ENCODE measurements at regions not wholly inside any gene's neighbourhood (a gene's known extent, or its start where the extent isn't known, plus 50 kb on each side); places are given as distances from the start of the nearest gene placed in this dataset.
"Not testable (repeated sequence)": the region's sequence is repeated elsewhere in the genome, so short reads cannot be mapped to it uniquely, and the experiment has no call there.

DNA sequence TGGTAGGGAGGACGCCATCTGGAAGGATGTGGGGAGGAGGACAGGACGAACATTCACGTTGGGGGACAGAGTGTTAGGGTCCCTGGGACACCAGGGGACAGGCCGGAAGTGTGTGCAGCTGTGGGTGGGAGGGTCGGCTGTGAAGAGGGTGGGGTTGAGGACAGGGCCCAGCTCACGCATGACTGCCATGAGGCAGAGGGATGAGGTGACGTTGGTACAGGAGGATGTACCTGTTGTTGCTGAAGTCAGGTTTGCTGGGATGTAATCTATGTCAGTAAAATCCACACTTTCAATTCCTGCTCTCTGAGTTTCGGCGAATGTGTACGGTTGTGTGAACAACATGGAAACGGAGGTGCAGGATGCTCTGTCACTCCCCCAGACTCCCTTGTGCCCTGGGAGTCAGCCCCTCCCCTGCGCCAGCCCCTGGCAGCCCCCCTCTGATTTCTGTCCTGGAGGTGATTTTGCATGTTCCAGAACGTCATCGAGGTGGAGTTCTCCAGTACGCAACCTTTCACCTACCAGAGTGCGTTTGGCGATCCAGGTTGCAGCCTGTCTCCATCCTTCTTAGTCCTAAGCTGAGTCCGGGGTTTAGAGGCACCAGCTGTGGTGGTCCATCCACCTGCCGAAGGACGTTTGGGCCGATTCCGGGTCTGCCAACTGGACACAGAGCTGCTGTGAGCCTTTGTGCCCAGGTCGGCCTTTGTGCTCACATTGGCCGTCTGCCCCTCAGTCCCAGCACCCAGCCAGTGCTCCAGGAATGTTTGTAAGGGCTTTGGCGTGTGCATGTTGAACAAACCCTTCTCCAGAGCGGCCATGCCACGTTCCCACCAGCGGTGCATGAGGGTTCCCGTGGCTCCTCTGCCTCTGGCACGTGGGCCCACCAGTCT lies 203.2 kb downstream of the NPIPB11 start:
- TF ChIP-seq, protein P1, sequence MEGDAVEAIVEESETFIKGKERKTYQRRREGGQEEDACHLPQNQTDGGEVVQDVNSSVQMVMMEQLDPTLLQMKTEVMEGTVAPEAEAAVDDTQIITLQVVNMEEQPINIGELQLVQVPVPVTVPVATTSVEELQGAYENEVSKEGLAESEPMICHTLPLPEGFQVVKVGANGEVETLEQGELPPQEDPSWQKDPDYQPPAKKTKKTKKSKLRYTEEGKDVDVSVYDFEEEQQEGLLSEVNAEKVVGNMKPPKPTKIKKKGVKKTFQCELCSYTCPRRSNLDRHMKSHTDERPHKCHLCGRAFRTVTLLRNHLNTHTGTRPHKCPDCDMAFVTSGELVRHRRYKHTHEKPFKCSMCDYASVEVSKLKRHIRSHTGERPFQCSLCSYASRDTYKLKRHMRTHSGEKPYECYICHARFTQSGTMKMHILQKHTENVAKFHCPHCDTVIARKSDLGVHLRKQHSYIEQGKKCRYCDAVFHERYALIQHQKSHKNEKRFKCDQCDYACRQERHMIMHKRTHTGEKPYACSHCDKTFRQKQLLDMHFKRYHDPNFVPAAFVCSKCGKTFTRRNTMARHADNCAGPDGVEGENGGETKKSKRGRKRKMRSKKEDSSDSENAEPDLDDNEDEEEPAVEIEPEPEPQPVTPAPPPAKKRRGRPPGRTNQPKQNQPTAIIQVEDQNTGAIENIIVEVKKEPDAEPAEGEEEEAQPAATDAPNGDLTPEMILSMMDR (IDR thresholded peaks at IDR 0.05), result not testable (repeated sequence)
- not testable (repeated sequence) for TF ChIP-seq POLR2A (IDR thresholded peaks at IDR 0.05)

Data from esophagus squamous epithelium (tissue), 4 donors.